Adrenal gland (tissue), 9 donors: ENCODE measurements at regions not wholly inside any gene's neighbourhood (a gene's known extent, or its start where the extent isn't known, plus 50 kb on each side); places are given as distances from the start of the nearest gene placed in this dataset.

Experiments used
- DNase-seq, 7 donors: peaks; one replicate each; pipeline ENCODE4 v3.0.0-alpha.2; 2019 to 2020
- H3K27ac ChIP-seq, 5 donors: fragments of 200-600 bp; sonication (generic) in 4 of 5; 1 replicate in 3 of 5; 2 replicates in 2 of 5; pipeline versions ENCODE4 v1.5.1 to v1.8.0; 2016 to 2020; ENCODE audit warnings: mild to moderate bottlenecking in 1 of 5
- H3K27me3 ChIP-seq: fragments of 200-600 bp; 2 replicates; pipeline ENCODE4 v1.8.0; 2021
- H3K36me3 ChIP-seq, 2 donors: fragments of 200-600 bp; replicated peaks in 1 of 2; 1 replicate in 1 of 2; 2 replicates in 1 of 2; pipeline versions ENCODE4 v1.5.1 to v1.8.0; 2018 to 2022
- H3K4me1 ChIP-seq, 2 donors: fragments of 200-600 bp; replicated peaks in 1 of 2; 1 replicate in 1 of 2; 2 replicates in 1 of 2; pipeline versions ENCODE4 v1.5.1 to v1.8.0; 2018 to 2021
- H3K4me3 ChIP-seq, 4 donors: fragments of 200-600 bp; sonication (generic) in 3 of 4; one replicate each; pipeline ENCODE4 v1.5.1; 2016 to 2018
- H3K9me3 ChIP-seq, 3 donors: fragments of 200-600 bp; sonication (generic) in 1 of 3; replicated peaks in 1 of 3; 1 replicate in 2 of 3; 2 replicates in 1 of 3; pipeline versions ENCODE4 v1.5.1 to v1.8.0; 2016 to 2021
- POLR2A ChIP-seq, 2 donors: fragments of 450-650 bp; IDR thresholded peaks; one replicate each; pipeline ENCODE4 v1.6.1; 2017; ENCODE audit warnings: antibody characterized with exemption in 2 of 2, mild to moderate bottlenecking in 2 of 2, moderate library complexity in 1 of 2
- WGBS, 4 donors: extraction: QIAGEN DNeasy Blood & Tissue Kit in 2 of 4; methylation state at CpG; one replicate each; pipeline versions ENCODE4 v1.1.5 to v1.1.7; 2013 to 2017; 5-methylcytosine and 5-hydroxymethylcytosine counted together
- intact Hi-C, 2 donors: fragments of 100-400 bp; cut with DNase I; formaldehyde crosslinking; loops; one replicate each; pipeline versions ENCODE4 v1.14.1 to v1.15.0; 2022 to 2023
- TF ChIP-seq, protein P1 (sequence below), 6 experiments: fragments of 450-650 bp in 4 of 6; fragments of 200-600 bp in 2 of 6; sonication (generic) in 1 of 6; IDR thresholded peaks; 1 replicate in 5 of 6; 2 replicates in 1 of 6; pipeline versions ENCODE4 v1.5.1 to v1.8.0; 2016 to 2021; ENCODE audit warnings: antibody characterized with exemption in 6 of 6, mild to moderate bottlenecking in 2 of 6, moderate library complexity in 1 of 6
- donor health status: healthy with polysubstance abuse.
- donor health status: Bipolar disorder and iron deficiency.
- donor health status: DM: yes; HTN: yes; CAD: no.
- donor health status: DM: no; HTN: no; CAD: no.
- donor health status: DM: no; HTN: no; CAD: no.

DNA sequence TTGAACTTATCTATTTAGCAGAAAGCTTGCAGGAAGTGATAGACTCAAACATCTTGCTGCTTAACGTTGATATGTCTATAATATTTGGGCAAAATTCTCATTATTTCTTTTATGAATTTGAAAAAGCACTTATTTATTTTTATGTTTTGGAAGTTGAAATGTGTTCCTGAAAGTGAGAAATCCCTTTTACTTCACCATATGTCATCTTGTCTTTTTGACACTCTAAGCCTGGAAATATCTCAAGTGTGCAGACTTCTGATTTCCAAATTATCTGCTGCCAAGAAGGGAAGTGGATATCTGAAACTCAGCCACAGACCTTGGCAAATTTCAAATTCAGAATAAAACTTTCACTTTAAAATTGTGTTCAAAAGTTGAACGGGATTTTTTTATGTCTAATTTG, 368.7 kb upstream of the MANEA start:
- TF ChIP-seq, protein P1, sequence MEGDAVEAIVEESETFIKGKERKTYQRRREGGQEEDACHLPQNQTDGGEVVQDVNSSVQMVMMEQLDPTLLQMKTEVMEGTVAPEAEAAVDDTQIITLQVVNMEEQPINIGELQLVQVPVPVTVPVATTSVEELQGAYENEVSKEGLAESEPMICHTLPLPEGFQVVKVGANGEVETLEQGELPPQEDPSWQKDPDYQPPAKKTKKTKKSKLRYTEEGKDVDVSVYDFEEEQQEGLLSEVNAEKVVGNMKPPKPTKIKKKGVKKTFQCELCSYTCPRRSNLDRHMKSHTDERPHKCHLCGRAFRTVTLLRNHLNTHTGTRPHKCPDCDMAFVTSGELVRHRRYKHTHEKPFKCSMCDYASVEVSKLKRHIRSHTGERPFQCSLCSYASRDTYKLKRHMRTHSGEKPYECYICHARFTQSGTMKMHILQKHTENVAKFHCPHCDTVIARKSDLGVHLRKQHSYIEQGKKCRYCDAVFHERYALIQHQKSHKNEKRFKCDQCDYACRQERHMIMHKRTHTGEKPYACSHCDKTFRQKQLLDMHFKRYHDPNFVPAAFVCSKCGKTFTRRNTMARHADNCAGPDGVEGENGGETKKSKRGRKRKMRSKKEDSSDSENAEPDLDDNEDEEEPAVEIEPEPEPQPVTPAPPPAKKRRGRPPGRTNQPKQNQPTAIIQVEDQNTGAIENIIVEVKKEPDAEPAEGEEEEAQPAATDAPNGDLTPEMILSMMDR (IDR thresholded peaks at IDR 0.05), result no peak
- no peak for TF ChIP-seq POLR2A (IDR thresholded peaks at IDR 0.05)
- Histone ChIP-seq H3K36me3 (no peaks in the 10 kb centered on the region), H3K4me3 (no peak overlapping the region), H3K27ac (no peak overlapping the region), H3K27me3 (no peaks in the 10 kb centered on the region), H3K9me3 (no peaks in the 10 kb centered on the region), H3K4me1 (no peaks in the 10 kb centered on the region)
- 37 to 59% (median 42%) methylated on average over 2 of the region's 2 CpGs for WGBS, 4 donors
- no peak for DNase-seq
- intact Hi-C loops, result no loop called here

DNA sequence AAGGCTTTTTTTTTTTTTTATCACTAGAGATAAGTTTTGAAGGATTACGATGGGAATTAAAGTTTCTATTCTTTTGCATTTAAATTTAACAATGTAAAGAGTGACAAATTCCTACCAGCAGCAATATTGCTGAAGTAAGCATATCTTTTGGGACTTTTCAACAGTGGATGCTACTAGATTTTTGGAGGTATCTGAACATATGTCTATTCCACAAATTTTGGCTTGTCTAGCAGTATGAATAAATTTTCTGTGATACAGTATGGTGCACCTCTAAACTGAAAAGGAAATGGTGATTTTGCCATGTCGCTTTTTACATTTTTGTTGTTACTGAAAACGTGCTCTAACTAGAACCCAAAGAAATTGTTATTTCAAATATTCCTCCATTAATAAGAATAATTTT, 368.3 kb upstream of the MANEA start:
- Histone ChIP-seq H3K9me3 (no peaks in the 10 kb centered on the region), H3K4me1 (no peaks in the 10 kb centered on the region), H3K36me3 (no peaks in the 10 kb centered on the region), H3K4me3 (no peak overlapping the region), H3K27ac (no peak overlapping the region), H3K27me3 (no peaks in the 10 kb centered on the region)
- 66 to 78% (median 73%) methylated on average over 3 of the region's 3 CpGs for WGBS, 4 donors
- intact Hi-C loops, result no loop called here
- TF ChIP-seq, protein P1 (IDR thresholded peaks at IDR 0.05), result no peak
- TF ChIP-seq POLR2A (IDR thresholded peaks at IDR 0.05), result no peak
- no peak for DNase-seq

DNA sequence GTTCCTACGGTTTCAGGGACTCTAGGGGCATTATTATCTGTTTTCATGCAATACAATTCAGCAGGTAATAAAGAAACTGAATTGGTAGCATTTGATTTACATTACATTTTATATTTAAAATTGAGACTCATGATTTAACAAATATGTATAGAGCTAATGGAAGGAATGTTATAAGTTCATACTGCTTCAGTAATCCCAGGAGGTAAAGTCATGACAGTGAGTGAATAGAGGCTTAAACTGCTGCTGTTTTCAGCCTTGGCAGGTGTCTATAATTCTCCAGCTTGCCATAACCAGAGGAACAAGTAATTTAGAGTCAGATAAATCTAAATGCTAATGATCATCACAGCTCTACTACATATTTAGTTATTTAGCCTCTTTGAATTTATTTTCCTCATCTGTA, 360.8 kb upstream of the MANEA start:
- intact Hi-C loops, result no loop called here
- Histone ChIP-seq H3K27me3 (no peaks in the 10 kb centered on the region), H3K27ac (no peak overlapping the region), H3K36me3 (no peaks in the 10 kb centered on the region), H3K9me3 (no peaks in the 10 kb centered on the region), H3K4me1 (no peaks in the 10 kb centered on the region), H3K4me3 (no peak overlapping the region)
- TF ChIP-seq, protein P1 (IDR thresholded peaks at IDR 0.05), result no peak
- TF ChIP-seq POLR2A (IDR thresholded peaks at IDR 0.05), result no peak
- no peak for DNase-seq
- 44 to 61% (median 50%) methylated on average over 1 of the region's 1 CpG for WGBS, 4 donors

DNA sequence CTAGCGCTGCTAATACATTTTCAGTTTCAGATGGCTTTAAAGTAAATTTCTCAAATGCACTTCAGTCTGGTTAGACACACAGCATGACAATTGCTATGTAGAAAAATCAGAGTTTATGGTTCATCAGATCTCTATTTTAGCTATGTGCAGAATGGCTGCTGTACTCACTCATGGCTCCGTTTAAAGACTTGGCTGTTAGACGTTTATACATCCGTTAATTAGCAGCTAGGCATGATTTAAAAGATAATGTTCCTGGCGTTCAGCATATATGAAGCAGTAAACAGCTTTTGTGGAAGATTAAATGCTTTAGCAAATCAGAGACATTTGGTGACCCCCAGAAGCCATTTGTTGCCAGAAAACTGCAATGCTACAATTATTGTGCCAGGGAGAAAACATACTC, 350.0 kb upstream of the MANEA start:
- no peaks in the 10 kb centered on the region for H3K9me3 ChIP-seq
- no peak overlapping the region for H3K4me3 ChIP-seq
- WGBS, 4 donors, result 32 to 41% (median 36%) methylated on average over 5 of the region's 5 CpGs
- no peaks in the 10 kb centered on the region for H3K36me3 ChIP-seq
- intact Hi-C loops, result no loop called here
- TF ChIP-seq, protein P1 (IDR thresholded peaks at IDR 0.05), result no peak
- no peak for TF ChIP-seq POLR2A (IDR thresholded peaks at IDR 0.05)
- no peak for DNase-seq
- no peak overlapping the region for H3K27ac ChIP-seq
- no peaks in the 10 kb centered on the region for H3K4me1 ChIP-seq
- H3K27me3 ChIP-seq, result no peaks in the 10 kb centered on the region
